Activated T-helper 17 cell treated with anti-CD3 and anti-CD28 coated beads, Interleukin-2, amount 50 U/mL, for 72 hours (primary cell): ENCODE measurements at regions not wholly inside any gene's neighbourhood (a gene's known extent, or its start where the extent isn't known, plus 50 kb on each side); places are given as distances from the start of the nearest gene placed in this dataset.
"Not testable (repeated sequence)": the region's sequence is repeated elsewhere in the genome, so short reads cannot be mapped to it uniquely, and the experiment has no call there.

Source experiments
- ATAC-seq: fragments of 150-1000 bp; cut with Tn5 transposase; replicated peaks from 2 replicates; pipeline ENCODE4 v1.10.0; 2021; ENCODE audit warnings: mild to moderate bottlenecking, moderate library complexity
- H3K27ac Mint-ChIP-seq: one replicate; pipeline ENCODE4 v1.8.0; 2022; ENCODE audit warnings: mixed read lengths
- H3K27me3 Mint-ChIP-seq: one replicate; pipeline ENCODE4 v1.8.0; 2022; ENCODE audit warnings: mixed read lengths
- H3K36me3 Mint-ChIP-seq: one replicate; pipeline ENCODE4 v1.8.0; 2022; ENCODE audit warnings: low read depth, mild to moderate bottlenecking, mixed read lengths
- H3K4me1 Mint-ChIP-seq: one replicate; pipeline ENCODE4 v1.8.0; 2022; ENCODE audit warnings: mixed read lengths
- H3K4me3 Mint-ChIP-seq: one replicate; pipeline ENCODE4 v1.8.0; 2022; ENCODE audit warnings: mild to moderate bottlenecking, mixed read lengths
- H3K9me3 Mint-ChIP-seq: one replicate; pipeline ENCODE4 v1.8.0; 2022; ENCODE audit warnings: mixed read lengths

GRCh38 chr5:103883143-103883542 is 320.6 kb upstream of the NUDT12 start:
- Mint-ChIP-seq H3K4me3 (no peak overlapping the region), H3K36me3 (no peaks in the 10 kb centered on the region), H3K27ac (no peak overlapping the region), H3K9me3 (peaks cover 4% of the 10 kb centered on the region), H3K27me3 (no peaks in the 10 kb centered on the region), H3K4me1 (no peaks in the 10 kb centered on the region)
- ATAC-seq, result no peak

- Mint-ChIP-seq H3K27me3 (no peaks in the 10 kb centered on the region), H3K9me3 (peaks cover under 1% of the 10 kb centered on the region), H3K27ac (no peak overlapping the region), H3K4me1 (no peaks in the 10 kb centered on the region), H3K4me3 (no peak overlapping the region), H3K36me3 (no peaks in the 10 kb centered on the region)
- no peak for ATAC-seq
These were observed 319.0 kb upstream of the NUDT12 start for GRCh38 chr5:103881560-103881959.

- Mint-ChIP-seq H3K27me3 (no peaks in the 10 kb centered on the region), H3K4me3 (no peak overlapping the region), H3K9me3 (no peaks in the 10 kb centered on the region), H3K4me1 (no peaks in the 10 kb centered on the region), H3K27ac (no peak overlapping the region), H3K36me3 (no peaks in the 10 kb centered on the region)
- no peak for ATAC-seq
These were observed 305.4 kb upstream of the NUDT12 start for GRCh38 chr5:103867857-103868598.

GRCh38 chr5:103866169-103866568 is 303.6 kb upstream of the NUDT12 start:
- Mint-ChIP-seq H3K27me3 (no peaks in the 10 kb centered on the region), H3K36me3 (no peaks in the 10 kb centered on the region), H3K4me3 (no peak overlapping the region), H3K9me3 (no peaks in the 10 kb centered on the region), H3K4me1 (no peaks in the 10 kb centered on the region), H3K27ac (no peak overlapping the region)
- no peak for ATAC-seq

- Mint-ChIP-seq H3K9me3 (peaks cover 4% of the 10 kb centered on the region), H3K4me1 (no peaks in the 10 kb centered on the region), H3K4me3 (no peak overlapping the region), H3K27me3 (no peaks in the 10 kb centered on the region), H3K27ac (no peak overlapping the region), H3K36me3 (no peaks in the 10 kb centered on the region)
- no peak for ATAC-seq
These were observed 299.8 kb upstream of the NUDT12 start for GRCh38 chr5:103862398-103862797.

- Mint-ChIP-seq H3K27me3 (no peaks in the 10 kb centered on the region), H3K4me3 (no peak overlapping the region), H3K36me3 (no peaks in the 10 kb centered on the region), H3K27ac (no peak overlapping the region), H3K9me3 (peaks cover 17% of the 10 kb centered on the region), H3K4me1 (no peaks in the 10 kb centered on the region)
- no peak for ATAC-seq
These were observed 297.7 kb upstream of the NUDT12 start for GRCh38 chr5:103860327-103860726.

GRCh38 chr5:103858367-103858766 is 295.8 kb upstream of the NUDT12 start:
- not testable (repeated sequence) for ATAC-seq, H3K4me1 Mint-ChIP-seq, H3K4me3 Mint-ChIP-seq, H3K27me3 Mint-ChIP-seq, H3K36me3 Mint-ChIP-seq, H3K27ac Mint-ChIP-seq
- peaks cover 19% of the 10 kb centered on the region for H3K9me3 Mint-ChIP-seq

- no peak for ATAC-seq
- Mint-ChIP-seq H3K4me3 (no peak overlapping the region), H3K27me3 (no peaks in the 10 kb centered on the region), H3K27ac (no peak overlapping the region), H3K9me3 (peaks cover 6% of the 10 kb centered on the region), H3K36me3 (no peaks in the 10 kb centered on the region), H3K4me1 (no peaks in the 10 kb centered on the region)
These were observed 288.5 kb upstream of the NUDT12 start for GRCh38 chr5:103851091-103851490.

- Mint-ChIP-seq H3K9me3 (no peaks in the 10 kb centered on the region), H3K4me3 (no peak overlapping the region), H3K4me1 (no peaks in the 10 kb centered on the region), H3K36me3 (no peaks in the 10 kb centered on the region), H3K27ac (no peak overlapping the region), H3K27me3 (no peaks in the 10 kb centered on the region)
- no peak for ATAC-seq
These were observed 287.3 kb upstream of the NUDT12 start for GRCh38 chr5:103849934-103850333.

- Mint-ChIP-seq H3K4me3 (no peak overlapping the region), H3K27me3 (no peaks in the 10 kb centered on the region), H3K9me3 (peaks cover 5% of the 10 kb centered on the region), H3K36me3 (no peaks in the 10 kb centered on the region), H3K27ac (no peak overlapping the region), H3K4me1 (no peaks in the 10 kb centered on the region)
- no peak for ATAC-seq
These were observed 284.5 kb upstream of the NUDT12 start for GRCh38 chr5:103847060-103847459.

GRCh38 chr5:103842936-103843335 is 280.3 kb upstream of the NUDT12 start:
- Mint-ChIP-seq H3K9me3 (peaks cover 9% of the 10 kb centered on the region), H3K36me3 (no peaks in the 10 kb centered on the region), H3K27ac (no peak overlapping the region), H3K4me1 (no peaks in the 10 kb centered on the region), H3K4me3 (no peak overlapping the region), H3K27me3 (no peaks in the 10 kb centered on the region)
- ATAC-seq, result no peak

- Mint-ChIP-seq H3K36me3 (no peaks in the 10 kb centered on the region), H3K4me3 (no peak overlapping the region), H3K27ac (no peak overlapping the region)
These were observed 278.0 kb upstream of the NUDT12 start for GRCh38 chr5:103840600-103840999.

GRCh38 chr5:103834216-103834615 is 271.6 kb upstream of the NUDT12 start:
- H3K9me3 Mint-ChIP-seq, result peaks cover 14% of the 10 kb centered on the region
- no peaks in the 10 kb centered on the region for H3K36me3 Mint-ChIP-seq
- no peaks in the 10 kb centered on the region for H3K4me1 Mint-ChIP-seq
- ATAC-seq, result no peak
- H3K27ac Mint-ChIP-seq, result no peak overlapping the region
- H3K27me3 Mint-ChIP-seq, result no peaks in the 10 kb centered on the region
- H3K4me3 Mint-ChIP-seq, result no peak overlapping the region

More at GRCh38 chr5:103840600-103840999, 278.0 kb upstream of the NUDT12 start:
- ATAC-seq, result no peak
- no peaks in the 10 kb centered on the region for H3K4me1 Mint-ChIP-seq
- H3K9me3 Mint-ChIP-seq, result peaks cover 14% of the 10 kb centered on the region
- no peaks in the 10 kb centered on the region for H3K27me3 Mint-ChIP-seq

GRCh38 chr5:103829585-103829984 is 267.0 kb upstream of the NUDT12 start:
- Mint-ChIP-seq H3K36me3 (no peaks in the 10 kb centered on the region), H3K27me3 (no peaks in the 10 kb centered on the region), H3K4me1 (no peaks in the 10 kb centered on the region), H3K4me3 (no peak overlapping the region), H3K9me3 (peaks cover 14% of the 10 kb centered on the region), H3K27ac (no peak overlapping the region)
- ATAC-seq, result no peak

GRCh38 chr5:103827976-103828375 is 265.4 kb upstream of the NUDT12 start:
- no peaks in the 10 kb centered on the region for H3K4me1 Mint-ChIP-seq
- no peaks in the 10 kb centered on the region for H3K27me3 Mint-ChIP-seq

GRCh38 chr5:103821361-103821760 is 258.8 kb upstream of the NUDT12 start:
- ATAC-seq, result no peak
- Mint-ChIP-seq H3K4me1 (no peaks in the 10 kb centered on the region), H3K27ac (no peak overlapping the region), H3K4me3 (no peak overlapping the region), H3K27me3 (no peaks in the 10 kb centered on the region), H3K36me3 (no peaks in the 10 kb centered on the region), H3K9me3 (peaks cover 8% of the 10 kb centered on the region)

More at GRCh38 chr5:103827976-103828375, 265.4 kb upstream of the NUDT12 start:
- Mint-ChIP-seq H3K4me3 (no peak overlapping the region), H3K36me3 (no peaks in the 10 kb centered on the region), H3K27ac (no peak overlapping the region), H3K9me3 (peaks cover 14% of the 10 kb centered on the region)
- no peak for ATAC-seq
